GM23248 (cell line): ENCODE measurements at regions not wholly inside any gene's neighbourhood (a gene's known extent, or its start where the extent isn't known, plus 50 kb on each side); places are given as distances from the start of the nearest gene placed in this dataset.

Source experiments
- DNase-seq: peaks from one replicate; pipeline ENCODE4 v3.0.0-alpha.2; 2015
- H2AFZ ChIP-seq: fragments of 200-600 bp; sonication (generic); 2 replicates; pipeline ENCODE4 v1.6.1; 2016; ENCODE audit warnings: antibody characterized with exemption
- H3F3A ChIP-seq: fragments of 200-600 bp; sonication (generic); 2 replicates; pipeline ENCODE4 v1.6.1; 2016; ENCODE audit warnings: mild to moderate bottlenecking, antibody characterized with exemption, mixed run types; ENCODE audit not compliant: insufficient read depth
- H3K27ac ChIP-seq: fragments of 200-600 bp; sonication (generic); 2 replicates; pipeline ENCODE4 v1.5.1; 2016; ENCODE audit warnings: mild to moderate bottlenecking
- H3K27me3 ChIP-seq: fragments of 200-600 bp; sonication (generic); replicated peaks from 2 replicates; pipeline ENCODE4 v1.6.1; 2016; ENCODE audit warnings: mild to moderate bottlenecking; ENCODE audit not compliant: insufficient read depth
- H3K36me3 ChIP-seq: fragments of 200-600 bp; sonication (generic); 2 replicates; pipeline ENCODE4 v1.6.1; 2016; ENCODE audit warnings: low read depth, mild to moderate bottlenecking
- H3K4me1 ChIP-seq: fragments of 200-600 bp; sonication (generic); 2 replicates; pipeline ENCODE4 v1.6.1; 2016; ENCODE audit warnings: mild to moderate bottlenecking; ENCODE audit not compliant: insufficient read depth
- H3K4me2 ChIP-seq: fragments of 200-600 bp; sonication (generic); one replicate; pipeline ENCODE4 v1.6.1; 2016; ENCODE audit warnings: mild to moderate bottlenecking; ENCODE audit not compliant: unreplicated experiment
- H3K4me3 ChIP-seq: fragments of 200-600 bp; sonication (generic); 2 replicates; pipeline ENCODE4 v1.5.1; 2016; ENCODE audit warnings: mild to moderate bottlenecking
- H3K79me2 ChIP-seq: fragments of 200-600 bp; sonication (generic); 2 replicates; pipeline ENCODE4 v1.6.1; 2016; ENCODE audit warnings: mild to moderate bottlenecking; ENCODE audit not compliant: insufficient read depth
- H3K9ac ChIP-seq: fragments of 200-600 bp; sonication (generic); 2 replicates; pipeline ENCODE4 v1.6.1; 2016; ENCODE audit warnings: mild to moderate bottlenecking
- H3K9me2 ChIP-seq: fragments of 200-600 bp; sonication (generic); 2 replicates; pipeline ENCODE4 v1.6.1; 2016; ENCODE audit warnings: mixed run types, mild to moderate bottlenecking, moderate library complexity; ENCODE audit not compliant: insufficient read depth
- H3K9me3 ChIP-seq: fragments of 200-600 bp; sonication (generic); one replicate; pipeline ENCODE4 v1.6.1; 2017; ENCODE audit warnings: low read depth
- H4K20me1 ChIP-seq: fragments of 200-600 bp; sonication (generic); 2 replicates; pipeline ENCODE4 v1.6.0; 2016; ENCODE audit not compliant: insufficient read depth
- EZH2 ChIP-seq: fragments of 200-600 bp; sonication (generic); IDR thresholded peaks from 2 replicates; pipeline ENCODE4 v1.6.1; 2018; ENCODE audit warnings: antibody characterized with exemption, mild to moderate bottlenecking; ENCODE audit not compliant: insufficient read depth, poor library complexity, severe bottlenecking
- EZH2phosphoT487 ChIP-seq: fragments of 200-600 bp; sonication (generic); IDR thresholded peaks from 2 replicates; pipeline ENCODE4 v1.6.1; 2018; ENCODE audit warnings: antibody characterized with exemption, moderate library complexity, mild to moderate bottlenecking, low read depth; ENCODE audit not compliant: insufficient read depth
- WGBS, 2 experiments: methylation state at CpG; one replicate each; pipeline ENCODE4 v1.1.6; 2015 to 2017; ENCODE audit warnings: low lambda C conversion rate in 2 of 2, low coverage in 1 of 2; ENCODE audit errors: missing lambda C conversion rate in 2 of 2; 5-methylcytosine and 5-hydroxymethylcytosine counted together
- in situ Hi-C: fragments of 300-500 bp; cut with MboI; formaldehyde crosslinking; loops from 2 replicates; pipeline ENCODE4 v1.15.0; 2020

DNA sequence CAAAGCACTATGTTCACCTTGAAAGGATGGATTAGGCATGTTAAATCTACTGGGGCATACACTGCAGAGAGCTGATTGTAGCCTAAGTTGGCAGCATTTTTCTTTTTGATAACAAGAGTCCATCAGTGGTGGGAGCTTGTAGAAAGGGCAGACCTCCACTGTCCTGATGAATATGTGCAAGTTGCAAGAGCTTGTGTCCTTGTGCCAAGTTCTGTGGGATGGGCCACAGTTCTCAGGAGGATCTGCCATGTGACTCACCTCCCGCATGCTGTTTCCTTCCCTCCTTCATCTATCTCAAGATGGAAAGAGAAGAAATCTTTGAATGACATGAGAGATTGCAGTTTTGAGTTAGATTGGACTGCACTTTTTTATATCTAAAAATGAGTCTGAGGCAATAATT, 58.3 kb upstream of the GGTLC1 start:
- Histone ChIP-seq H3K79me2 (no peaks in the 10 kb centered on the region), H3K9me2 (no peaks in the 10 kb centered on the region), H3K4me1 (no peaks in the 10 kb centered on the region), H3K36me3 (no peaks in the 10 kb centered on the region), H3K4me3 (no peak overlapping the region), H2AFZ (no peak overlapping the region), H3K9ac (no peak overlapping the region), H3K9me3 (no peaks in the 10 kb centered on the region), H3K4me2 (no peak overlapping the region), H3K27ac (no peak overlapping the region), H4K20me1 (no peaks in the 10 kb centered on the region), H3K27me3 (0 out of 2 replicates have a peak, but pooled peaks cover 5% of the 10 kb centered on the region), H3F3A (no peaks in the 10 kb centered on the region)
- DNase-seq: no peak
- in situ Hi-C loops: no loop called here
- 0 to 4% methylated on average over 1 of the region's 1 CpG for WGBS, 2 experiments
- TF ChIP-seq EZH2 (no peak), EZH2phosphoT487 (no peak)

GRCh38 chr20:24045621-24046318, 57.2 kb upstream of the GGTLC1 start:
- no peaks in the 10 kb centered on the region for H4K20me1 ChIP-seq
- 0 out of 2 replicates have a peak, but pooled peaks cover 5% of the 10 kb centered on the region for H3K27me3 ChIP-seq
- no peak overlapping the region for H3K4me3 ChIP-seq
- H3K4me2 ChIP-seq: no peak overlapping the region
- 42 to 45% methylated on average over 10 of the region's 10 CpGs for WGBS, 2 experiments
- no peak overlapping the region for H3K27ac ChIP-seq
- no peak overlapping the region for H2AFZ ChIP-seq
- H3K36me3 ChIP-seq: no peaks in the 10 kb centered on the region
- H3K9ac ChIP-seq: no peak overlapping the region
- H3K4me1 ChIP-seq: no peaks in the 10 kb centered on the region
- no peak for DNase-seq
- no peaks in the 10 kb centered on the region for H3K9me2 ChIP-seq
- no peaks in the 10 kb centered on the region for H3F3A ChIP-seq
- no peaks in the 10 kb centered on the region for H3K79me2 ChIP-seq
- no peak for TF ChIP-seq EZH2phosphoT487
- no peak for TF ChIP-seq EZH2
- in situ Hi-C loops: no loop called here
- no peaks in the 10 kb centered on the region for H3K9me3 ChIP-seq

- no peak overlapping the region for H2AFZ ChIP-seq
- H3K4me2 ChIP-seq: no peak overlapping the region
- in situ Hi-C loops: no loop called here
- H3K9ac ChIP-seq: no peak overlapping the region
- H3K36me3 ChIP-seq: no peaks in the 10 kb centered on the region
- TF ChIP-seq EZH2phosphoT487 (no peak), EZH2 (no peak)
- H3F3A ChIP-seq: no peaks in the 10 kb centered on the region
- no peaks in the 10 kb centered on the region for H4K20me1 ChIP-seq
- no peak overlapping the region for H3K27ac ChIP-seq
- no peak for DNase-seq
- no peaks in the 10 kb centered on the region for H3K9me2 ChIP-seq
- no peaks in the 10 kb centered on the region for H3K79me2 ChIP-seq
- no peaks in the 10 kb centered on the region for H3K9me3 ChIP-seq
- H3K4me1 ChIP-seq: no peaks in the 10 kb centered on the region
- no peak overlapping the region for H3K4me3 ChIP-seq
- H3K27me3 ChIP-seq: 0 out of 2 replicates have a peak, but pooled peaks cover 5% of the 10 kb centered on the region
- WGBS, 2 experiments: 20 to 44% methylated on average over 1 of the region's 1 CpG
Measured at GRCh38 chr20:24043294-24043693, 54.7 kb upstream of the GGTLC1 start.

DNA sequence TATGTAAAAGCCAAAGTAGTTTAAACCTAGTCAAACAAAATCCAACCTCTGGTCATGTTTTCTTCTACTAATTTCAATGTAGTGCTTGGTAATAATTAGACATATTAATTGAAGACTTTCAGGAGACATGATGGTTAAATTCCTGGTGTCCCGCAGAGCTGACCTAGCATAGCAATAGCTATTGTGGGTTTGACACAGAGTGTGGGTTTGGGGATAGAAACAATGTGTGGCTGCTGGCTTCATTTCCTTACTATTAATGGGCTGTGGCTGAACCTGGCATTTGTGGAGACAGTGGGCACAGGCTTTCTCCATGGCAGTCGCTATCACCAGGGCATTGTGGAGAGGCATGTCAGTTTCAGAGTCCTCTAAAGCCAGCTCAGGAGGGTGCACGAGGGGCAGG, 54.1 kb upstream of the GGTLC1 start:
- Histone ChIP-seq H4K20me1 (no peaks in the 10 kb centered on the region), H2AFZ (no peak overlapping the region), H3K27ac (no peak overlapping the region), H3K4me1 (no peaks in the 10 kb centered on the region), H3K27me3 (0 out of 2 replicates have a peak, but pooled peaks cover 5% of the 10 kb centered on the region), H3F3A (no peaks in the 10 kb centered on the region), H3K9ac (no peak overlapping the region), H3K79me2 (no peaks in the 10 kb centered on the region), H3K4me3 (no peak overlapping the region), H3K9me3 (no peaks in the 10 kb centered on the region), H3K4me2 (no peak overlapping the region), H3K9me2 (no peaks in the 10 kb centered on the region), H3K36me3 (no peaks in the 10 kb centered on the region)
- whole genome bisulfite sequencing, 2 experiments: 14 to 28% methylated on average over 3 of the region's 3 CpGs
- TF ChIP-seq EZH2 (no peak), EZH2phosphoT487 (no peak)
- no peak for DNase-seq
- in situ Hi-C loops: no loop called here
